ENCODE measurements at regions not wholly inside any gene's neighbourhood (a gene's known extent, or its start where the extent isn't known, plus 50 kb on each side); places are given as distances from the start of the nearest gene placed in this dataset.
"Not testable (repeated sequence)": the region's sequence is repeated elsewhere in the genome, so short reads cannot be mapped to it uniquely, and the experiment has no call there.

GRCh38 chr17:16840219-16840618, 131.7 kb downstream of the TNFRSF13B start:
- not testable (repeated sequence) for DNase-seq

GRCh38 chr17:16839242-16840175, 132.4 kb downstream of the TNFRSF13B start:
- DNase-seq: not testable (repeated sequence)

GRCh38 chr17:16838795-16839194, 133.1 kb downstream of the TNFRSF13B start:
- DNase-seq: not testable (repeated sequence)

- not testable (repeated sequence) for DNase-seq
Measured at GRCh38 chr17:16838287-16838686, 133.6 kb downstream of the TNFRSF13B start.

- not testable (repeated sequence) for DNase-seq
Measured at GRCh38 chr17:16837468-16838266, 134.3 kb downstream of the TNFRSF13B start.

- not testable (repeated sequence) for DNase-seq
Measured at GRCh38 chr17:16836315-16836915, 135.5 kb downstream of the TNFRSF13B start.

GRCh38 chr17:16833517-16833916, 138.4 kb downstream of the TNFRSF13B start:
- not testable (repeated sequence) for DNase-seq

GRCh38 chr17:16832853-16833252, 139.1 kb downstream of the TNFRSF13B start:
- DNase-seq: not testable (repeated sequence)

GRCh38 chr17:16832206-16832605, 139.7 kb downstream of the TNFRSF13B start:
- not testable (repeated sequence) for DNase-seq

- not testable (repeated sequence) for DNase-seq
Measured at GRCh38 chr17:16830770-16831169, 140.7 kb downstream of the CCDC144A start.

- DNase-seq: not testable (repeated sequence)
Measured at GRCh38 chr17:16830219-16830618, 140.2 kb downstream of the CCDC144A start.

Measured in NCI-H2171 treated with DMSO at 0.1 percent for 48 hours (cell line).